DND-41 (cell line): ENCODE measurements at regions not wholly inside any gene's neighbourhood (a gene's known extent, or its start where the extent isn't known, plus 50 kb on each side); places are given as distances from the start of the nearest gene placed in this dataset.
"Not testable (repeated sequence)": the region's sequence is repeated elsewhere in the genome, so short reads cannot be mapped to it uniquely, and the experiment has no call there.

Source experiments
- ATAC-seq: fragments of 200-7000 bp; cut with Tn5 transposase; 3 replicates; pipeline ENCODE4 v1.9.1; 2021; ENCODE audit warnings: low read depth; ENCODE audit not compliant: insufficient read depth
- DNase-seq: peaks from one replicate; pipeline ENCODE4 v3.0.0-alpha.2; 2020
- H2AFZ ChIP-seq: 2 replicates; pipeline ENCODE4 v1.6.0; 2012; ENCODE audit warnings: low read depth, low read length
- H3K27ac ChIP-seq: 2 replicates; pipeline ENCODE4 v1.5.1; 2012; ENCODE audit warnings: low read length, inconsistent platforms
- H3K27me3 ChIP-seq: fragments of 200-600 bp; sonication (generic); 2 replicates; pipeline ENCODE4 v1.6.0; 2012; ENCODE audit warnings: low read length, mild to moderate bottlenecking, inconsistent platforms; ENCODE audit not compliant: insufficient read depth, poor library complexity
- H3K36me3 ChIP-seq: 2 replicates; pipeline ENCODE4 v1.5.1; 2012; ENCODE audit warnings: low read length, inconsistent platforms; ENCODE audit not compliant: insufficient read depth
- H3K4me1 ChIP-seq: 2 replicates; pipeline ENCODE4 v1.5.1; 2012; ENCODE audit warnings: mild to moderate bottlenecking, low read length; ENCODE audit not compliant: insufficient read depth
- H3K4me2 ChIP-seq: 2 replicates; pipeline ENCODE4 v1.6.0; 2012; ENCODE audit warnings: mild to moderate bottlenecking, moderate library complexity, low read length, inconsistent platforms; ENCODE audit not compliant: insufficient read depth
- H3K4me3 ChIP-seq, 2 experiments: fragments of 200-600 bp in 1 of 2; shearing (Covaris generic) in 1 of 2; 2 replicates each; pipeline ENCODE4 v1.5.1; 2012 to 2016; ENCODE audit warnings: inconsistent platforms in 2 of 2, low read length in 2 of 2, mild to moderate bottlenecking in 2 of 2, low read depth in 1 of 2, moderate library complexity in 1 of 2
- H3K79me2 ChIP-seq: 2 replicates; pipeline ENCODE4 v1.6.0; 2012; ENCODE audit warnings: low read length, inconsistent platforms; ENCODE audit not compliant: insufficient read depth
- H3K9ac ChIP-seq: 2 replicates; pipeline ENCODE4 v1.6.0; 2012; ENCODE audit warnings: low read depth, mild to moderate bottlenecking, inconsistent platforms, low read length, moderate library complexity
- H3K9me3 ChIP-seq: 2 replicates; pipeline ENCODE4 v1.5.1; 2012; ENCODE audit warnings: low read length, moderate library complexity, mild to moderate bottlenecking, inconsistent platforms; ENCODE audit not compliant: insufficient read depth, severe bottlenecking
- H4K20me1 ChIP-seq: 2 replicates; pipeline ENCODE4 v1.6.0; 2012; ENCODE audit warnings: low read length; ENCODE audit not compliant: insufficient read depth
- EZH2 ChIP-seq: IDR thresholded peaks from 3 replicates; pipeline ENCODE4 v1.6.1; 2012; ENCODE audit warnings: borderline replicate concordance, low read depth, mild to moderate bottlenecking, moderate library complexity, low read length, inconsistent platforms; ENCODE audit not compliant: severe bottlenecking
- TF ChIP-seq, protein P1 (sequence below): IDR thresholded peaks from 2 replicates; pipeline ENCODE4 v1.5.1; 2012; ENCODE audit warnings: borderline replicate concordance, low read length, moderate library complexity, mild to moderate bottlenecking; ENCODE audit not compliant: poor library complexity, severe bottlenecking; ENCODE audit errors: extremely low read depth

- Histone ChIP-seq H3K9me3 (no peaks in the 10 kb centered on the region), H3K4me1 (no peaks in the 10 kb centered on the region), H3K4me2 (no peak overlapping the region), H3K79me2 (no peaks in the 10 kb centered on the region), H3K36me3 (no peaks in the 10 kb centered on the region), H3K27me3 (peaks cover 21% of the 10 kb centered on the region), H3K9ac (no peak overlapping the region), H4K20me1 (no peaks in the 10 kb centered on the region), H3K27ac (no peak overlapping the region), H2AFZ (no peak overlapping the region), H3K4me3 (no peak overlapping the region)
- TF ChIP-seq EZH2: no peak
- TF ChIP-seq, protein P1, sequence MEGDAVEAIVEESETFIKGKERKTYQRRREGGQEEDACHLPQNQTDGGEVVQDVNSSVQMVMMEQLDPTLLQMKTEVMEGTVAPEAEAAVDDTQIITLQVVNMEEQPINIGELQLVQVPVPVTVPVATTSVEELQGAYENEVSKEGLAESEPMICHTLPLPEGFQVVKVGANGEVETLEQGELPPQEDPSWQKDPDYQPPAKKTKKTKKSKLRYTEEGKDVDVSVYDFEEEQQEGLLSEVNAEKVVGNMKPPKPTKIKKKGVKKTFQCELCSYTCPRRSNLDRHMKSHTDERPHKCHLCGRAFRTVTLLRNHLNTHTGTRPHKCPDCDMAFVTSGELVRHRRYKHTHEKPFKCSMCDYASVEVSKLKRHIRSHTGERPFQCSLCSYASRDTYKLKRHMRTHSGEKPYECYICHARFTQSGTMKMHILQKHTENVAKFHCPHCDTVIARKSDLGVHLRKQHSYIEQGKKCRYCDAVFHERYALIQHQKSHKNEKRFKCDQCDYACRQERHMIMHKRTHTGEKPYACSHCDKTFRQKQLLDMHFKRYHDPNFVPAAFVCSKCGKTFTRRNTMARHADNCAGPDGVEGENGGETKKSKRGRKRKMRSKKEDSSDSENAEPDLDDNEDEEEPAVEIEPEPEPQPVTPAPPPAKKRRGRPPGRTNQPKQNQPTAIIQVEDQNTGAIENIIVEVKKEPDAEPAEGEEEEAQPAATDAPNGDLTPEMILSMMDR: no peak
- no peak for ATAC-seq
- DNase-seq: no peak
These were observed 152.2 kb upstream of the OR4E1 start for GRCh38 chr14:21825845-21826244.

- Histone ChIP-seq H3K79me2 (no peaks in the 10 kb centered on the region), H3K4me2 (no peak overlapping the region), H3K9me3 (no peaks in the 10 kb centered on the region), H2AFZ (no peak overlapping the region), H4K20me1 (no peaks in the 10 kb centered on the region), H3K9ac (no peak overlapping the region), H3K36me3 (no peaks in the 10 kb centered on the region), H3K4me1 (no peaks in the 10 kb centered on the region), H3K4me3 (no peak overlapping the region), H3K27ac (no peak overlapping the region), H3K27me3 (peaks cover 21% of the 10 kb centered on the region)
- peak; percentile 93 for ATAC-seq
- TF ChIP-seq EZH2: no peak
- TF ChIP-seq, protein P1: peak; percentile 73
- DNase-seq: peak; percentile 47
These were observed 151.6 kb upstream of the OR4E1 start for GRCh38 chr14:21825149-21825743.

- Histone ChIP-seq H2AFZ (no peak overlapping the region), H3K9me3 (no peaks in the 10 kb centered on the region), H3K9ac (no peak overlapping the region), H3K27me3 (peaks cover 4% of the 10 kb centered on the region), H3K4me3 (no peak overlapping the region), H3K4me1 (no peaks in the 10 kb centered on the region), H4K20me1 (no peaks in the 10 kb centered on the region), H3K79me2 (no peaks in the 10 kb centered on the region), H3K36me3 (no peaks in the 10 kb centered on the region), H3K4me2 (no peak overlapping the region), H3K27ac (no peak overlapping the region)
- ATAC-seq: no peak
- no peak for TF ChIP-seq EZH2
- TF ChIP-seq, protein P1: no peak
- no peak for DNase-seq
These were observed 148.5 kb upstream of the OR4E1 start for GRCh38 chr14:21822109-21822508.

DNA sequence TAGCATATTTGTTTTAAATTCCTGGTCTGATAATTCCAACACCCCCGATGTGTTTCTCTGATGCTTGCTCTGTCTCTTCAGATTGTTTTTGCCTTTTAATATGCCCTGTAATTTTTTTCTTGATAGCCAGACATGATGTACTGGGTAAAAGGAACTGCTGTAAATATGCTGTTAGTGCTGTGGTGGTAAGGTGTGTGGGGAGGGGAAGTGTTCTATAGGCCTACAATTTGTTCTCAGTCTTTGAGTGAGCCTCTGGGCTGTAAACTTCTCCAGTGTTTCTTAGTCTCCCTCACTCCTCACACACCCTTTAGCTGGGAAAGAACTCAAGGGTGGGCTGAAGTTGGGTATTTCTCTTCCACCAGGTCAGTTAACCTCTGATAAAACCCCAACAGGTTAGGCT lies 147.0 kb upstream of the OR4E1 start:
- Histone ChIP-seq H3K4me1 (no peaks in the 10 kb centered on the region), H3K79me2 (no peaks in the 10 kb centered on the region), H3K9me3 (no peaks in the 10 kb centered on the region), H3K4me2 (no peak overlapping the region), H3K36me3 (no peaks in the 10 kb centered on the region), H3K9ac (no peak overlapping the region), H4K20me1 (no peaks in the 10 kb centered on the region), H3K27me3 (peaks cover 4% of the 10 kb centered on the region), H2AFZ (no peak overlapping the region), H3K4me3 (no peak overlapping the region), H3K27ac (no peak overlapping the region)
- TF ChIP-seq EZH2: no peak
- TF ChIP-seq, protein P1: no peak
- DNase-seq (no peak), ATAC-seq (no peak)

DNA sequence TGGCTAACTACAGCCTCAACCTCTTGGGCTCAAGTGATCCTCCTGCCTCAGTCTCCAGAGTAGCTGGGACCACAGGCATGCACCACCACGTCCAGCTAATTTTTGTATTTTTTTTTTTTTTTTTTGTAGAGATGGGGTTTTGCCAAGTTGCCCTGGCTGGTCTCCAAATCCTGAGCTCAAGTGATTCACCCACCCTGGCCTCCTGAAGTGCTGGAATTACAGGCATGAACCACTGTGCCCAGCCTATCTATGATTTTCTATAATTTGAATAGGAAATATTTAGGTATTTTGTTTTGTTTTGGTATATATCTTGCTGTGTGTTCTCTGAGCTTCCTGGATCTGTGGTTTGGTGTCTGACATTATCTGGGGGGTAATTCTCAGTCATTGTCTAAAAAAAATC lies 146.3 kb upstream of the OR4E1 start:
- not testable (repeated sequence) for H3K79me2 ChIP-seq, H3K9ac ChIP-seq, H3K36me3 ChIP-seq, H4K20me1 ChIP-seq, H3K4me3 ChIP-seq, ATAC-seq, H3K4me2 ChIP-seq, H3K4me1 ChIP-seq, H3K27me3 ChIP-seq, H3K27ac ChIP-seq, H3K9me3 ChIP-seq, H2AFZ ChIP-seq, DNase-seq
